ENCODE measurements at regions not wholly inside any gene's neighbourhood (a gene's known extent, or its start where the extent isn't known, plus 50 kb on each side); places are given as distances from the start of the nearest gene placed in this dataset.

DNA sequence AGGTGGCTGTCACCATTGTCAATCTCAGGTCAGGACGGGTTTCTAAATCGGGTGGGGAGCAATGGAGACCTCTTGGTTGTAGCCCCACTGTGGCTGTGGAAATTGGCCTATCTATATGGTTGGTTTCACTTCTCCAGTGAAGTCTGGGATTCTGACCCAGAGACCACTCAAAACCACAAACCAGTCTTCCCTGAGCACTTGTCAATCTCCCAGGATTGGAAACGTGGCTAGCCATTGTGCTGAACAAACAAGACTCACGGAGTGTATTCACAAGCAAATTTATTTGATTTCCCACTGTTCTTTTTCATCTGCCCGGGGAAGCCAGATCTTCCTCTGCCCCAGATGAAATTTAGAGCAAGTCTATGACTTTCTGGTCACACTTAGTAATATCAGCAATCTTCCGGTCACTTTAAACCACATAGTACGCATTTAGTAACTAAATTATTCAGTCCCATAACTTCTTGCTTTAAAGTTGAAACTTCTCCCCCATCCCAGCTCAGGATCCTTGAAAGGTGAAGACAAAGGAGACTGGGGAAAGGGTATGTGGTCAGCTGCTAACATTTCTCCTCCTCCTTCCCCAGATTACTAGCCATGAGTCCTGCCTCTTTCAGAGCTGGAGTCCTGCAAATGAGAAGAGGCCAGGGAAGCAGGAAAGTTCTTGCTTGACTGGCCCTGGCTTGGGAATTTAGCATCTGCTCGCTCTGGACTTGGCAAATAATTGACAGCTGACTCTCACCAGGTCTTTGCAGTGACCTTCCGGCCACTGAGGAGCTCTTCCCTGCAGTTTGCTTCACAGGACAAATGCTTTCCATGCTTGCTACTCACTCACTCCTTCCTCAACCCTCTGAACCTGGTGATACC, 123.2 kb upstream of the MAX start:
- Histone ChIP-seq H3K27ac (ENCODE audit: low read depth) (no peak overlapping the region), H3K9me2 (ENCODE audit: insufficient read depth) (no peaks in the 10 kb centered on the region), H2AFZ (no peak overlapping the region), H3K36me3 (ENCODE audit: insufficient read depth) (no peaks in the 10 kb centered on the region), H3K79me2 (replicated peaks; ENCODE audit: insufficient read depth) (no peaks in the 10 kb centered on the region), H3K4me2 (no peak overlapping the region), H3K27me3 (ENCODE audit: insufficient read depth) (no peaks in the 10 kb centered on the region), H3K4me1 (ENCODE audit: insufficient read depth) (peaks cover 12% of the 10 kb centered on the region), H3K4me3 (no peak overlapping the region), H3F3A (replicated peaks; ENCODE audit: low read depth) (no peaks in the 10 kb centered on the region), H4K20me1 (replicated peaks; ENCODE audit: insufficient read depth) (no peaks in the 10 kb centered on the region)
- ATAC-seq = no peak
- no peak for TF ChIP-seq JUNB (IDR thresholded peaks at IDR 0.05; ENCODE audit: unreplicated experiment)
- Mint-ChIP-seq H3K9me3 (no peaks in the 10 kb centered on the region; the same call in 2 of the 3 replicates), H3K27ac (no peak overlapping the region), H3K4me1 (peaks cover 43% of the 10 kb centered on the region), H3K36me3 (ENCODE audit: low read depth) (no peaks in the 10 kb centered on the region), H3K27me3 (ENCODE audit: insufficient read depth, low read depth, poor library complexity) (peaks cover 14% of the 10 kb centered on the region), H3K4me3 (no peak overlapping the region; the same call in 2 of the 3 replicates)
- DNase-seq (ENCODE audit: low spot score) = no peak

DNA sequence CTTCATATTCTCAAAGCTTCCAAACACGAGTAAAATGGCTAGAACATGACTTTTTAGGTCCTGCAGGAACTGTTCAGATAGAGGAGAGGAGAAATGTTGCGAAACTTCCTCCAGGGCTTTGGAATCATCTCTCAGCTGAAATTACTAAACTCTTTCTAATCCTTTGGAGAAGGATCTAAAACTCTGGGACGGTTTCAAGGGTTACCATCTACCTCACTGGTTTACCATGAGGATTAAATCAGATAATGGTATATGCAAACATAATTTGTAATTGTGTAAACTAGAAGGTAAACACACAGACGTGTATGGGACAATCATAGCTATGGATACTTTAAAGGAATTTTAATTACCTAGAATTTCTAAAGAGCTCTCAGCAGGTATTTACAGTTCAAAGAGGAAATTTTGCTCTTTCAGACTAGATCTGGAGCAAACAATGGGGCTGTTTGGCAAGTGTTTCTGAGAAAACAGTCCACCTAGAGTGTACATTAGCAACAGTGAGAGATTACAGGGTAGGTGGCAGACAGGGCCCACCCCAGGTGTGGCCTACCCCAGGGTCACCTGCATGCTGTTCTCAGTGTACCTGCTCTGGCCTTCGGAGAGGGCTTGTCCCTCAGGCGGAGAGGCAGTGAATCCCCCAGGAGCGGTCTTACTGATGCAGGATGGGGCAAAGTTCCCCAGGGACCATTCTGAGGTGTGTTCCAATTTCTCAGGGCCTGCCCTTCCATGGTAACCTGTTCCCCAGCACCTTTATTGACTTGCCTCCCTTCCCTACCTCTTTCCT, 124.7 kb upstream of the MAX start:
- Histone ChIP-seq H3K9me2 (ENCODE audit: insufficient read depth) (no peaks in the 10 kb centered on the region), H3K27me3 (ENCODE audit: insufficient read depth) (no peaks in the 10 kb centered on the region), H3K27ac (ENCODE audit: low read depth) (no peak overlapping the region), H3K79me2 (replicated peaks; ENCODE audit: insufficient read depth) (no peaks in the 10 kb centered on the region), H4K20me1 (replicated peaks; ENCODE audit: insufficient read depth) (no peaks in the 10 kb centered on the region), H3K4me1 (ENCODE audit: insufficient read depth) (peaks cover 17% of the 10 kb centered on the region), H2AFZ (no peak overlapping the region), H3K4me2 (no peak overlapping the region), H3K4me3 (no peak overlapping the region), H3F3A (replicated peaks; ENCODE audit: low read depth) (no peaks in the 10 kb centered on the region), H3K36me3 (ENCODE audit: insufficient read depth) (no peaks in the 10 kb centered on the region)
- DNase-seq (ENCODE audit: low spot score) (no peak), ATAC-seq (no peak)
- TF ChIP-seq, protein P1, sequence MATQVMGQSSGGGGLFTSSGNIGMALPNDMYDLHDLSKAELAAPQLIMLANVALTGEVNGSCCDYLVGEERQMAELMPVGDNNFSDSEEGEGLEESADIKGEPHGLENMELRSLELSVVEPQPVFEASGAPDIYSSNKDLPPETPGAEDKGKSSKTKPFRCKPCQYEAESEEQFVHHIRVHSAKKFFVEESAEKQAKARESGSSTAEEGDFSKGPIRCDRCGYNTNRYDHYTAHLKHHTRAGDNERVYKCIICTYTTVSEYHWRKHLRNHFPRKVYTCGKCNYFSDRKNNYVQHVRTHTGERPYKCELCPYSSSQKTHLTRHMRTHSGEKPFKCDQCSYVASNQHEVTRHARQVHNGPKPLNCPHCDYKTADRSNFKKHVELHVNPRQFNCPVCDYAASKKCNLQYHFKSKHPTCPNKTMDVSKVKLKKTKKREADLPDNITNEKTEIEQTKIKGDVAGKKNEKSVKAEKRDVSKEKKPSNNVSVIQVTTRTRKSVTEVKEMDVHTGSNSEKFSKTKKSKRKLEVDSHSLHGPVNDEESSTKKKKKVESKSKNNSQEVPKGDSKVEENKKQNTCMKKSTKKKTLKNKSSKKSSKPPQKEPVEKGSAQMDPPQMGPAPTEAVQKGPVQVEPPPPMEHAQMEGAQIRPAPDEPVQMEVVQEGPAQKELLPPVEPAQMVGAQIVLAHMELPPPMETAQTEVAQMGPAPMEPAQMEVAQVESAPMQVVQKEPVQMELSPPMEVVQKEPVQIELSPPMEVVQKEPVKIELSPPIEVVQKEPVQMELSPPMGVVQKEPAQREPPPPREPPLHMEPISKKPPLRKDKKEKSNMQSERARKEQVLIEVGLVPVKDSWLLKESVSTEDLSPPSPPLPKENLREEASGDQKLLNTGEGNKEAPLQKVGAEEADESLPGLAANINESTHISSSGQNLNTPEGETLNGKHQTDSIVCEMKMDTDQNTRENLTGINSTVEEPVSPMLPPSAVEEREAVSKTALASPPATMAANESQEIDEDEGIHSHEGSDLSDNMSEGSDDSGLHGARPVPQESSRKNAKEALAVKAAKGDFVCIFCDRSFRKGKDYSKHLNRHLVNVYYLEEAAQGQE (IDR thresholded peaks at IDR 0.05; ENCODE audit: unreplicated experiment) = no peak
- TF ChIP-seq EZH2 (IDR thresholded peaks at IDR 0.05; ENCODE audit: low read depth, unreplicated experiment) (no peak), EZH2phosphoT487 (IDR thresholded peaks at IDR 0.05; ENCODE audit: unreplicated experiment) (no peak)
- TF ChIP-seq, protein P2, sequence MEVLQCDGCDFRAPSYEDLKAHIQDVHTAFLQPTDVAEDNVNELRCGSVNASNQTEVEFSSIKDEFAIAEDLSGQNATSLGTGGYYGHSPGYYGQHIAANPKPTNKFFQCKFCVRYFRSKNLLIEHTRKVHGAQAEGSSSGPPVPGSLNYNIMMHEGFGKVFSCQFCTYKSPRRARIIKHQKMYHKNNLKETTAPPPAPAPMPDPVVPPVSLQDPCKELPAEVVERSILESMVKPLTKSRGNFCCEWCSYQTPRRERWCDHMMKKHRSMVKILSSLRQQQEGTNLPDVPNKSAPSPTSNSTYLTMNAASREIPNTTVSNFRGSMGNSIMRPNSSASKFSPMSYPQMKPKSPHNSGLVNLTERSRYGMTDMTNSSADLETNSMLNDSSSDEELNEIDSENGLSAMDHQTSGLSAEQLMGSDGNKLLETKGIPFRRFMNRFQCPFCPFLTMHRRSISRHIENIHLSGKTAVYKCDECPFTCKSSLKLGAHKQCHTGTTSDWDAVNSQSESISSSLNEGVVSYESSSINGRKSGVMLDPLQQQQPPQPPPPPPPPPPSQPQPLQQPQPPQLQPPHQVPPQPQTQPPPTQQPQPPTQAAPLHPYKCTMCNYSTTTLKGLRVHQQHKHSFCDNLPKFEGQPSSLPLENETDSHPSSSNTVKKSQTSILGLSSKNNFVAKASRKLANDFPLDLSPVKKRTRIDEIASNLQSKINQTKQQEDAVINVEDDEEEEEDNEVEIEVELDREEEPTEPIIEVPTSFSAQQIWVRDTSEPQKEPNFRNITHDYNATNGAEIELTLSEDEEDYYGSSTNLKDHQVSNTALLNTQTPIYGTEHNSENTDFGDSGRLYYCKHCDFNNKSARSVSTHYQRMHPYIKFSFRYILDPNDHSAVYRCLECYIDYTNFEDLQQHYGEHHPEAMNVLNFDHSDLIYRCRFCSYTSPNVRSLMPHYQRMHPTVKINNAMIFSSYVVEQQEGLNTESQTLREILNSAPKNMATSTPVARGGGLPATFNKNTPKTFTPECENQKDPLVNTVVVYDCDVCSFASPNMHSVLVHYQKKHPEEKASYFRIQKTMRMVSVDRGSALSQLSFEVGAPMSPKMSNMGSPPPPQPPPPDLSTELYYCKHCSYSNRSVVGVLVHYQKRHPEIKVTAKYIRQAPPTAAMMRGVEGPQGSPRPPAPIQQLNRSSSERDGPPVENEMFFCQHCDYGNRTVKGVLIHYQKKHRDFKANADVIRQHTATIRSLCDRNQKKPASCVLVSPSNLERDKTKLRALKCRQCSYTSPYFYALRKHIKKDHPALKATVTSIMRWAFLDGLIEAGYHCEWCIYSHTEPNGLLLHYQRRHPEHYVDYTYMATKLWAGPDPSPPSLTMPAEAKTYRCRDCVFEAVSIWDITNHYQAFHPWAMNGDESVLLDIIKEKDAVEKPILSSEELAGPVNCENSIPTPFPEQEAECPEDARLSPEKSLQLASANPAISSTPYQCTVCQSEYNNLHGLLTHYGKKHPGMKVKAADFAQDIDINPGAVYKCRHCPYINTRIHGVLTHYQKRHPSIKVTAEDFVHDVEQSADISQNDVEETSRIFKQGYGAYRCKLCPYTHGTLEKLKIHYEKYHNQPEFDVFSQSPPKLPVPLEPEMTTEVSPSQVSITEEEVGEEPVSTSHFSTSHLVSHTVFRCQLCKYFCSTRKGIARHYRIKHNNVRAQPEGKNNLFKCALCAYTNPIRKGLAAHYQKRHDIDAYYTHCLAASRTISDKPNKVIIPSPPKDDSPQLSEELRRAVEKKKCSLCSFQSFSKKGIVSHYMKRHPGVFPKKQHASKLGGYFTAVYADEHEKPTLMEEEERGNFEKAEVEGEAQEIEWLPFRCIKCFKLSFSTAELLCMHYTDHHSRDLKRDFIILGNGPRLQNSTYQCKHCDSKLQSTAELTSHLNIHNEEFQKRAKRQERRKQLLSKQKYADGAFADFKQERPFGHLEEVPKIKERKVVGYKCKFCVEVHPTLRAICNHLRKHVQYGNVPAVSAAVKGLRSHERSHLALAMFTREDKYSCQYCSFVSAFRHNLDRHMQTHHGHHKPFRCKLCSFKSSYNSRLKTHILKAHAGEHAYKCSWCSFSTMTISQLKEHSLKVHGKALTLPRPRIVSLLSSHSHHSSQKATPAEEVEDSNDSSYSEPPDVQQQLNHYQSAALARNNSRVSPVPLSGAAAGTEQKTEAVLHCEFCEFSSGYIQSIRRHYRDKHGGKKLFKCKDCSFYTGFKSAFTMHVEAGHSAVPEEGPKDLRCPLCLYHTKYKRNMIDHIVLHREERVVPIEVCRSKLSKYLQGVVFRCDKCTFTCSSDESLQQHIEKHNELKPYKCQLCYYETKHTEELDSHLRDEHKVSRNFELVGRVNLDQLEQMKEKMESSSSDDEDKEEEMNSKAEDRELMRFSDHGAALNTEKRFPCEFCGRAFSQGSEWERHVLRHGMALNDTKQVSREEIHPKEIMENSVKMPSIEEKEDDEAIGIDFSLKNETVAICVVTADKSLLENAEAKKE (CRISPR knock-in tag; IDR thresholded peaks at IDR 0.05) = no peak
- TF ChIP-seq, protein P3, sequence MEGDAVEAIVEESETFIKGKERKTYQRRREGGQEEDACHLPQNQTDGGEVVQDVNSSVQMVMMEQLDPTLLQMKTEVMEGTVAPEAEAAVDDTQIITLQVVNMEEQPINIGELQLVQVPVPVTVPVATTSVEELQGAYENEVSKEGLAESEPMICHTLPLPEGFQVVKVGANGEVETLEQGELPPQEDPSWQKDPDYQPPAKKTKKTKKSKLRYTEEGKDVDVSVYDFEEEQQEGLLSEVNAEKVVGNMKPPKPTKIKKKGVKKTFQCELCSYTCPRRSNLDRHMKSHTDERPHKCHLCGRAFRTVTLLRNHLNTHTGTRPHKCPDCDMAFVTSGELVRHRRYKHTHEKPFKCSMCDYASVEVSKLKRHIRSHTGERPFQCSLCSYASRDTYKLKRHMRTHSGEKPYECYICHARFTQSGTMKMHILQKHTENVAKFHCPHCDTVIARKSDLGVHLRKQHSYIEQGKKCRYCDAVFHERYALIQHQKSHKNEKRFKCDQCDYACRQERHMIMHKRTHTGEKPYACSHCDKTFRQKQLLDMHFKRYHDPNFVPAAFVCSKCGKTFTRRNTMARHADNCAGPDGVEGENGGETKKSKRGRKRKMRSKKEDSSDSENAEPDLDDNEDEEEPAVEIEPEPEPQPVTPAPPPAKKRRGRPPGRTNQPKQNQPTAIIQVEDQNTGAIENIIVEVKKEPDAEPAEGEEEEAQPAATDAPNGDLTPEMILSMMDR (conservative IDR thresholded peaks at IDR 0.05; ENCODE audit: low read depth in 2 of 2) = no peak
- H3K4me1 Mint-ChIP-seq = peaks cover 49% of the 10 kb centered on the region
- no peak overlapping the region for H3K4me3 Mint-ChIP-seq
- no peaks in the 10 kb centered on the region for H3K9me3 Mint-ChIP-seq
- no peak overlapping the region; the same call in 1 of the 2 replicates for H3K27ac Mint-ChIP-seq
- H3K27me3 Mint-ChIP-seq (ENCODE audit: insufficient read depth, low read depth, poor library complexity) = peaks cover 10% of the 10 kb centered on the region
- H3K36me3 Mint-ChIP-seq (ENCODE audit: low read depth) = no peaks in the 10 kb centered on the region

Data from GM23338 (cell line).